ENCODE measurements at regions not wholly inside any gene's neighbourhood (a gene's known extent, or its start where the extent isn't known, plus 50 kb on each side); places are given as distances from the start of the nearest gene placed in this dataset.

GRCh38 chr6:113354204-113354895 is 502.8 kb upstream of the MARCKS start:
- no peak overlapping the region for H3K4me3 ChIP-seq (replicated peaks; ENCODE audit: low read depth, low read length)
- DNase-seq (ENCODE audit: extremely low read depth, low read depth) = no peak
- TF ChIP-seq, protein P1, sequence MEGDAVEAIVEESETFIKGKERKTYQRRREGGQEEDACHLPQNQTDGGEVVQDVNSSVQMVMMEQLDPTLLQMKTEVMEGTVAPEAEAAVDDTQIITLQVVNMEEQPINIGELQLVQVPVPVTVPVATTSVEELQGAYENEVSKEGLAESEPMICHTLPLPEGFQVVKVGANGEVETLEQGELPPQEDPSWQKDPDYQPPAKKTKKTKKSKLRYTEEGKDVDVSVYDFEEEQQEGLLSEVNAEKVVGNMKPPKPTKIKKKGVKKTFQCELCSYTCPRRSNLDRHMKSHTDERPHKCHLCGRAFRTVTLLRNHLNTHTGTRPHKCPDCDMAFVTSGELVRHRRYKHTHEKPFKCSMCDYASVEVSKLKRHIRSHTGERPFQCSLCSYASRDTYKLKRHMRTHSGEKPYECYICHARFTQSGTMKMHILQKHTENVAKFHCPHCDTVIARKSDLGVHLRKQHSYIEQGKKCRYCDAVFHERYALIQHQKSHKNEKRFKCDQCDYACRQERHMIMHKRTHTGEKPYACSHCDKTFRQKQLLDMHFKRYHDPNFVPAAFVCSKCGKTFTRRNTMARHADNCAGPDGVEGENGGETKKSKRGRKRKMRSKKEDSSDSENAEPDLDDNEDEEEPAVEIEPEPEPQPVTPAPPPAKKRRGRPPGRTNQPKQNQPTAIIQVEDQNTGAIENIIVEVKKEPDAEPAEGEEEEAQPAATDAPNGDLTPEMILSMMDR (IDR thresholded peaks at IDR 0.05; ENCODE audit: low read depth, low read length, missing control alignments) = no peak

DNA sequence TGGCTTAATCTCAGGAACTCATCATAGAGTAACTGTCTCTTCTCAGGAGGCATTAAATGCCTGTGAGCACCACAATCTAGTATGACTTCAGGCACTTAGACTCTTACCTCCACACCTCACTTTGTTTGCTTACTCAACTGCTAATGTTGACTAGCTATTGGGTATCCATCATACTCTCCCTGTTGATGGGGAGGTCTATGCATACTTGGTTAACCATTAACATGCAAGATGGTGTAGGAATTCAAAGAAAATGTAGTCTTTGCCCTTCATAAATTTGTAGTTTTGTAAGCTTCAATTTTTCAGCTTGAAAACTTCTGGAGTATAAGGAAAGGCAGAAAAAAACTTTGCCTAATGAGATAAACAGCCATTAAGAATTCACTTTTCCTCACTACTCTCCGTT is 501.0 kb upstream of the MARCKS start:
- TF ChIP-seq, protein P1 (IDR thresholded peaks at IDR 0.05; ENCODE audit: low read depth, low read length, missing control alignments) = no peak
- no peak overlapping the region for H3K4me3 ChIP-seq (replicated peaks; ENCODE audit: low read depth, low read length)
- DNase-seq (ENCODE audit: extremely low read depth, low read depth) = no peak

GRCh38 chr6:113357041-113357440 is 500.1 kb upstream of the MARCKS start:
- DNase-seq (ENCODE audit: extremely low read depth, low read depth) = no peak
- TF ChIP-seq, protein P1 (IDR thresholded peaks at IDR 0.05; ENCODE audit: low read depth, low read length, missing control alignments) = no peak
- no peak overlapping the region for H3K4me3 ChIP-seq (replicated peaks; ENCODE audit: low read depth, low read length)

DNA sequence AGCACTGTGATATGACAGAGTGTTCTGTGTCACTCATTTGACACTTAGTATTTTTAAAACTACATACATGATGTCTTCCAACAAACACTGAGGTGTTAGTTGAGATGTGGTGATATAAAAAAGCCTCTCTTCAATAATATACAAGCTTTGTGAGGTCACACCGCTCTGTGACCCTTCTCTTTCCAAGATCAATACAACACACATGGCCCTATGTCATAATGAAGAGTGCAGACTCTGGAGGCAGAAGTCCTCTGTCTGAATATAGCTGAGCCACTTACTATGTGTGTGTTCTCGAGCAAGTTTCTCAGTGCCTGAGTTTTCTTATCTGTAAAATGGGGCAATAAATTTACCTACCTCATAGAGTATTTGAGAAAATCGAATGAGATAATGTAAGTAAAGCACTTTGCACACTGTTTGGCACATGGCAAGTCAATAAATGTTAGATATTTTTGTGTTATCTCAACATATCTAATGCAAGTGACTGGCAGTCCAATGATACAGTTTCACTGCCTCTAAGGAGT is 499.0 kb upstream of the MARCKS start:
- DNase-seq (ENCODE audit: extremely low read depth, low read depth) = no peak
- H3K4me3 ChIP-seq (replicated peaks; ENCODE audit: low read depth, low read length) = no peak overlapping the region
- TF ChIP-seq, protein P1 (IDR thresholded peaks at IDR 0.05; ENCODE audit: low read depth, low read length, missing control alignments) = no peak

- no peak overlapping the region for H3K4me3 ChIP-seq (replicated peaks; ENCODE audit: low read depth, low read length)
- no peak for DNase-seq (ENCODE audit: extremely low read depth, low read depth)
- TF ChIP-seq, protein P1 (IDR thresholded peaks at IDR 0.05; ENCODE audit: low read depth, low read length, missing control alignments) = no peak
Measured at GRCh38 chr6:113359155-113360140, 497.7 kb upstream of the MARCKS start.

DNA sequence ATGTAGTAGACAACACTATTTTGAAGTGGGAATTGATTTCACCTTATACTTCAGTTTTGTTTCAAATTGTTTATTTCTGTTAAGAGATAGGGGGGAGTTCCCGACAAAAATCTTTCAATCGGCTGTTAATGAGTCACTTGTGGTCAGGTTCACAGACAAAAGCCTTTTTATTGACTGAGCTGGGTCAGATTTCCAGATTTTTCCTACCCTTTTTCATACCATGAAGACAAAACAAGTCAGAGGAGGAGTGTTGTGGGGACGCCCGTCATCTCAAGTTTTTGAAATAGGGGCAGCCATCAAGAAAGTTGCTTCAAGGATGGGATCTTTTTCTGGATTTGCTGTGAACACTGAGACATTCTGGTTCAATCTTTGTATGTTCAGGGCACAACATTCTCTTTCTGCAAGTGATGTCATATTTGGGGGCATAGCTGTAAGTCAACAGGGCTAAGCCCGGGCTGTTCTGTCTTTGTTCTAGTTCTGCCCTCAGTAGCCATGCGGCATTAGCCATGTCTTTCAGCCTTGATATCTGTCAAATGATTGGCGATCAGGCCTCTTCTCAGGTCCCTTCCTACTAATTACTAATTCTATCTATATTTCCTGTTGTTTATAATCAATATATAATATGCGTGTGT is 496.0 kb upstream of the MARCKS start:
- TF ChIP-seq, protein P1 (IDR thresholded peaks at IDR 0.05; ENCODE audit: low read depth, low read length, missing control alignments) = no peak
- no peak overlapping the region for H3K4me3 ChIP-seq (replicated peaks; ENCODE audit: low read depth, low read length)
- DNase-seq (ENCODE audit: extremely low read depth, low read depth) = no peak
